Mesodermal cell (in vitro differentiated cells): ENCODE measurements at regions not wholly inside any gene's neighbourhood (a gene's known extent, or its start where the extent isn't known, plus 50 kb on each side); places are given as distances from the start of the nearest gene placed in this dataset.
A peak's percentile ranks its signal among the peaks of the same experiment; 100 is the strongest.

Source experiments
- H3K27ac ChIP-seq: 2 replicates; pipeline ENCODE4 v1.7.0; 2013; ENCODE audit warnings: mild to moderate bottlenecking, low read depth, low read length, moderate library complexity; ENCODE audit not compliant: severe bottlenecking
- H3K36me3 ChIP-seq: 2 replicates; pipeline ENCODE4 v1.7.1; 2013; ENCODE audit warnings: mild to moderate bottlenecking, low read length, moderate library complexity; ENCODE audit not compliant: control insufficient read depth, insufficient read depth
- H3K4me1 ChIP-seq: one replicate; pipeline ENCODE4 v1.7.1; 2013; ENCODE audit warnings: mild to moderate bottlenecking, low read length; ENCODE audit not compliant: insufficient read depth, control insufficient read depth, poor library complexity, severe bottlenecking
- H3K4me3 ChIP-seq: 2 replicates; pipeline ENCODE4 v1.7.0; 2013; ENCODE audit warnings: low read length, control low read depth, mild to moderate bottlenecking; ENCODE audit not compliant: insufficient read depth, poor library complexity, severe bottlenecking; ENCODE audit errors: extremely low read depth
- H3K9me3 ChIP-seq: 2 replicates; pipeline ENCODE4 v1.7.1; 2013; ENCODE audit warnings: mild to moderate bottlenecking, low read length, moderate library complexity; ENCODE audit not compliant: control insufficient read depth
- WGBS, 2 experiments: methylation state at CpG; one replicate each; pipeline ENCODE4 v1.1.5; 2013; ENCODE audit warnings: missing lambda C conversion rate in 2 of 2; ENCODE audit not compliant: insufficient coverage in 2 of 2; 5-methylcytosine and 5-hydroxymethylcytosine counted together

GRCh38 chr3:151630938-151631441, 102.7 kb upstream of the AADACL2 start:
- H3K4me1 ChIP-seq, result no peaks in the 10 kb centered on the region
- H3K9me3 ChIP-seq, result no peaks in the 10 kb centered on the region
- H3K4me3 ChIP-seq, result no peak overlapping the region
- no peaks in the 10 kb centered on the region for H3K36me3 ChIP-seq
- WGBS, 2 experiments, result no CpG with 5 or more reads among the region's 1 CpG
- H3K27ac ChIP-seq, result no peak overlapping the region

GRCh38 chr3:151630035-151630434, 103.7 kb upstream of the AADACL2 start:
- Histone ChIP-seq H3K4me1 (no peaks in the 10 kb centered on the region), H3K36me3 (no peaks in the 10 kb centered on the region), H3K4me3 (no peak overlapping the region), H3K27ac (no peak overlapping the region), H3K9me3 (no peaks in the 10 kb centered on the region)
- WGBS, 2 experiments, result no CpG with 5 or more reads among the region's 3 CpGs

- Histone ChIP-seq H3K27ac (no peak overlapping the region), H3K4me3 (no peak overlapping the region), H3K9me3 (no peaks in the 10 kb centered on the region), H3K36me3 (no peaks in the 10 kb centered on the region), H3K4me1 (no peaks in the 10 kb centered on the region)
- no CpG with 5 or more reads among the region's 1 CpG for WGBS, 2 experiments
Measured at GRCh38 chr3:151625586-151625985, 108.1 kb upstream of the AADACL2 start.

- Histone ChIP-seq H3K4me1 (no peaks in the 10 kb centered on the region), H3K27ac (peak overlapping the region; percentile 31), H3K4me3 (no peak overlapping the region), H3K9me3 (no peaks in the 10 kb centered on the region), H3K36me3 (no peaks in the 10 kb centered on the region)
- no CpG with 5 or more reads among the region's 3 CpGs for WGBS, 2 experiments
Measured at GRCh38 chr3:151625086-151625485, 108.6 kb upstream of the AADACL2 start.

- Histone ChIP-seq H3K27ac (no peak overlapping the region), H3K9me3 (no peaks in the 10 kb centered on the region), H3K36me3 (no peaks in the 10 kb centered on the region), H3K4me1 (no peaks in the 10 kb centered on the region), H3K4me3 (no peak overlapping the region)
Measured at GRCh38 chr3:151620071-151620470, 113.7 kb upstream of the AADACL2 start.

GRCh38 chr3:151615464-151615863, 118.3 kb upstream of the AADACL2 start:
- H3K9me3 ChIP-seq, result no peaks in the 10 kb centered on the region
- no peaks in the 10 kb centered on the region for H3K4me1 ChIP-seq
- H3K27ac ChIP-seq, result no peak overlapping the region
- 96 to 97% methylated on average over 3 of the region's 4 CpGs for WGBS, 2 experiments
- H3K36me3 ChIP-seq, result no peaks in the 10 kb centered on the region
- no peak overlapping the region for H3K4me3 ChIP-seq

- Histone ChIP-seq H3K27ac (no peak overlapping the region), H3K9me3 (no peaks in the 10 kb centered on the region), H3K4me3 (no peak overlapping the region), H3K36me3 (no peaks in the 10 kb centered on the region), H3K4me1 (no peaks in the 10 kb centered on the region)
- WGBS, 2 experiments, result 83 to 92% methylated on average over 1 of the region's 2 CpGs
Measured at GRCh38 chr3:151612115-151612514, 121.6 kb upstream of the AADACL2 start.

GRCh38 chr3:151611419-151611818, 122.3 kb upstream of the AADACL2 start:
- H3K4me3 ChIP-seq, result no peak overlapping the region
- no peaks in the 10 kb centered on the region for H3K36me3 ChIP-seq
- no peaks in the 10 kb centered on the region for H3K4me1 ChIP-seq
- WGBS, 2 experiments, result 100% methylated on average over 1 of the region's 3 CpGs; no CpG with 5 or more reads in 1 of the 2 experiments
- no peaks in the 10 kb centered on the region for H3K9me3 ChIP-seq
- no peak overlapping the region for H3K27ac ChIP-seq

GRCh38 chr3:151609491-151609890, 124.2 kb upstream of the AADACL2 start:
- no peaks in the 10 kb centered on the region for H3K36me3 ChIP-seq
- no peak overlapping the region for H3K4me3 ChIP-seq
- no peaks in the 10 kb centered on the region for H3K9me3 ChIP-seq
- WGBS, 2 experiments, result no CpG with 5 or more reads among the region's 2 CpGs
- no peak overlapping the region for H3K27ac ChIP-seq
- no peaks in the 10 kb centered on the region for H3K4me1 ChIP-seq

- no CpG with 5 or more reads among the region's 1 CpG for WGBS, 2 experiments
- Histone ChIP-seq H3K4me3 (no peak overlapping the region), H3K36me3 (no peaks in the 10 kb centered on the region), H3K4me1 (no peaks in the 10 kb centered on the region), H3K27ac (no peak overlapping the region), H3K9me3 (no peaks in the 10 kb centered on the region)
Measured at GRCh38 chr3:151604891-151605290, 128.8 kb upstream of the AADACL2 start.

- no peak overlapping the region for H3K27ac ChIP-seq
- no peak overlapping the region for H3K4me3 ChIP-seq
- no peaks in the 10 kb centered on the region for H3K4me1 ChIP-seq
- H3K9me3 ChIP-seq, result no peaks in the 10 kb centered on the region
- H3K36me3 ChIP-seq, result no peaks in the 10 kb centered on the region
Measured at GRCh38 chr3:151600783-151601182, 132.9 kb upstream of the AADACL2 start.
